Calu3 (cell line): ENCODE measurements at regions not wholly inside any gene's neighbourhood (a gene's known extent, or its start where the extent isn't known, plus 50 kb on each side); places are given as distances from the start of the nearest gene placed in this dataset.

Source experiments
- BruUV-seq: library from RNA; stranded (reverse); fragments of 400-500 nt; replicated peaks from 2 replicates; lab custom pipeline; 2021; lab: Mats Ljungman, UMichigan
- CTCF ChIA-PET: fragments of 300-600 bp; sonication (Branson Sonifier 250); formaldehyde crosslinking; loops from one replicate; lab custom pipeline; 2022; ENCODE audit warnings: antibody characterized with exemption; lab: Charles Lee
- DNase-seq: peaks from one replicate; pipeline ENCODE4 v3.0.0; 2022
- H3K27ac Mint-ChIP-seq: one replicate; pipeline ENCODE4 v1.8.0; 2022; ENCODE audit warnings: mixed read lengths; ENCODE audit not compliant: unreplicated experiment
- H3K27me3 Mint-ChIP-seq: one replicate; pipeline ENCODE4 v1.8.0; 2022; ENCODE audit warnings: mixed read lengths; ENCODE audit not compliant: unreplicated experiment
- H3K36me3 Mint-ChIP-seq: one replicate; pipeline ENCODE4 v1.8.0; 2022; ENCODE audit warnings: mild to moderate bottlenecking, moderate library complexity, mixed read lengths; ENCODE audit not compliant: insufficient read depth, unreplicated experiment
- H3K4me1 Mint-ChIP-seq: one replicate; pipeline ENCODE4 v1.8.0; 2022; ENCODE audit warnings: mild to moderate bottlenecking, low read depth, mixed read lengths; ENCODE audit not compliant: unreplicated experiment
- H3K4me3 Mint-ChIP-seq: one replicate; pipeline ENCODE4 v1.8.0; 2022; ENCODE audit warnings: mild to moderate bottlenecking, low read depth, moderate library complexity, mixed read lengths; ENCODE audit not compliant: unreplicated experiment
- H3K9me3 Mint-ChIP-seq: one replicate; pipeline ENCODE4 v1.8.0; 2022; ENCODE audit warnings: low read depth, mixed read lengths; ENCODE audit not compliant: unreplicated experiment
- CTCF ChIP-seq: fragments of 200-600 bp; IDR thresholded peaks from one replicate; pipeline ENCODE4 v1.8.0; 2022; ENCODE audit warnings: antibody characterized with exemption; ENCODE audit not compliant: unreplicated experiment
- intact Hi-C: fragments of 100-400 bp; cut with micrococcal nuclease; formaldehyde crosslinking; loops from one replicate; pipeline ENCODE4 v1.10.0; 2022; ENCODE audit not compliant: unreplicated experiment

GRCh38 chr21:38077569-38077968, 161.3 kb upstream of the KCNJ6 start:
- peaks cover 75% of the 10 kb centered on the region for H3K27me3 Mint-ChIP-seq
- H3K4me3 Mint-ChIP-seq: no peak overlapping the region
- no peak for TF ChIP-seq CTCF
- H3K27ac Mint-ChIP-seq: no peak overlapping the region
- H3K9me3 Mint-ChIP-seq: no peaks in the 10 kb centered on the region
- intact Hi-C loops: no loop called here
- H3K4me1 Mint-ChIP-seq: no peaks in the 10 kb centered on the region
- DNase-seq: no peak
- H3K36me3 Mint-ChIP-seq: no peaks in the 10 kb centered on the region
- CTCF ChIA-PET: interaction anchor here (0.6 kb wide), 1 partner anchor 11 kb away, joined by 6 read pairs; no protein-coding TSS in a partner anchor
- BruUV-seq: no TSS peak

- no peaks in the 10 kb centered on the region for H3K4me1 Mint-ChIP-seq
- H3K27ac Mint-ChIP-seq: no peak overlapping the region
- no peaks in the 10 kb centered on the region for H3K36me3 Mint-ChIP-seq
- H3K27me3 Mint-ChIP-seq: peaks cover 75% of the 10 kb centered on the region
- DNase-seq: no peak
- intact Hi-C loops: no loop called here
- CTCF ChIA-PET: no interaction called here
- H3K9me3 Mint-ChIP-seq: no peaks in the 10 kb centered on the region
- BruUV-seq: no TSS peak
- no peak for TF ChIP-seq CTCF
- H3K4me3 Mint-ChIP-seq: no peak overlapping the region
These were observed 164.6 kb upstream of the KCNJ6 start for GRCh38 chr21:38080888-38081287.

GRCh38 chr21:38081708-38082107, 165.5 kb upstream of the KCNJ6 start:
- CTCF ChIA-PET: interaction anchor here (1.4 kb wide), 1 partner anchor 45 kb away, joined by 3 read pairs; no protein-coding TSS in a partner anchor
- DNase-seq: no peak
- BruUV-seq: no TSS peak
- H3K4me3 Mint-ChIP-seq: no peak overlapping the region
- intact Hi-C loops: no loop called here
- no peaks in the 10 kb centered on the region for H3K9me3 Mint-ChIP-seq
- H3K4me1 Mint-ChIP-seq: no peaks in the 10 kb centered on the region
- H3K27ac Mint-ChIP-seq: no peak overlapping the region
- TF ChIP-seq CTCF: no peak
- no peaks in the 10 kb centered on the region for H3K36me3 Mint-ChIP-seq
- peaks cover 76% of the 10 kb centered on the region for H3K27me3 Mint-ChIP-seq

- intact Hi-C loops: no loop called here
- H3K36me3 Mint-ChIP-seq: no peaks in the 10 kb centered on the region
- BruUV-seq: no TSS peak
- H3K9me3 Mint-ChIP-seq: no peaks in the 10 kb centered on the region
- CTCF ChIA-PET: interaction anchor here (1.4 kb wide), 1 partner anchor 44 kb away, joined by 3 read pairs; no protein-coding TSS in a partner anchor
- no peaks in the 10 kb centered on the region for H3K4me1 Mint-ChIP-seq
- H3K4me3 Mint-ChIP-seq: no peak overlapping the region
- no peak for DNase-seq
- peaks cover 78% of the 10 kb centered on the region for H3K27me3 Mint-ChIP-seq
- TF ChIP-seq CTCF: no peak
- H3K27ac Mint-ChIP-seq: no peak overlapping the region
These were observed 166.8 kb upstream of the KCNJ6 start for GRCh38 chr21:38082936-38083485.
